Natural killer cell (primary cell): ENCODE measurements at regions not wholly inside any gene's neighbourhood (a gene's known extent, or its start where the extent isn't known, plus 50 kb on each side); places are given as distances from the start of the nearest gene placed in this dataset.

ENCODE experiments used
- ATAC-seq, 3 donors: fragments of 150-1000 bp in 2 of 3; fragments of 200-7000 bp in 1 of 3; cut with Tn5 transposase; 1 replicate in 1 of 3; 2 replicates in 2 of 3; pipeline ENCODE4 v1.10.0; 2021; ENCODE audit warnings: mild to moderate bottlenecking in 2 of 3, moderate library complexity in 2 of 3
- DNase-seq, 2 donors: peaks; one replicate each; pipeline versions ENCODE4 v3.0.0 to v3.0.0-alpha.2; 2013 to 2021; ENCODE audit warnings: mixed read lengths in 1 of 2
- H3K27ac ChIP-seq: one replicate; pipeline ENCODE4 v1.5.1; 2013; ENCODE audit warnings: mild to moderate bottlenecking, low read length
- H3K27me3 ChIP-seq: one replicate; pipeline ENCODE4 v1.6.1; 2013; ENCODE audit warnings: low read length; ENCODE audit not compliant: control insufficient read depth, insufficient read depth
- H3K36me3 ChIP-seq: one replicate; pipeline ENCODE4 v1.6.1; 2013; ENCODE audit warnings: low read length; ENCODE audit not compliant: control insufficient read depth, insufficient read depth
- H3K4me1 ChIP-seq: one replicate; pipeline ENCODE4 v1.6.1; 2013; ENCODE audit warnings: low read length; ENCODE audit not compliant: control insufficient read depth, insufficient read depth
- H3K4me3 ChIP-seq: one replicate; pipeline ENCODE4 v1.5.1; 2013; ENCODE audit warnings: low read length
- H3K9me3 ChIP-seq: one replicate; pipeline ENCODE4 v1.6.1; 2013; ENCODE audit warnings: low read length; ENCODE audit not compliant: control insufficient read depth, insufficient read depth
- H3K27ac Mint-ChIP-seq, 2 donors: one replicate each; pipeline ENCODE4 v1.8.0; 2022; ENCODE audit warnings: mild to moderate bottlenecking in 2 of 2, mixed read lengths in 2 of 2, moderate library complexity in 1 of 2
- H3K27me3 Mint-ChIP-seq, 2 donors: one replicate each; pipeline ENCODE4 v1.8.0; 2022; ENCODE audit warnings: low read depth in 2 of 2, mixed read lengths in 2 of 2
- H3K36me3 Mint-ChIP-seq: one replicate; pipeline ENCODE4 v1.8.0; 2022; ENCODE audit warnings: mixed read lengths
- H3K4me1 Mint-ChIP-seq, 2 donors: one replicate each; pipeline ENCODE4 v1.8.0; 2022; ENCODE audit warnings: mixed read lengths in 2 of 2
- H3K4me3 Mint-ChIP-seq: one replicate; pipeline ENCODE4 v1.8.0; 2022; ENCODE audit warnings: mild to moderate bottlenecking, moderate library complexity, mixed read lengths
- H3K9me3 Mint-ChIP-seq, 2 donors: one replicate each; pipeline ENCODE4 v1.8.0; 2022; ENCODE audit warnings: mixed read lengths in 2 of 2
- CTCF ChIP-seq: fragments of 200-600 bp; IDR thresholded peaks from one replicate; pipeline ENCODE4 v1.8.0; 2022; ENCODE audit warnings: antibody characterized with exemption
- WGBS: methylation state at CpG from one replicate; pipeline ENCODE4 v1.1.7; 2013; ENCODE audit warnings: missing lambda C conversion rate; ENCODE audit not compliant: insufficient coverage; 5-methylcytosine and 5-hydroxymethylcytosine counted together
- intact Hi-C: fragments of 100-400 bp; cut with micrococcal nuclease; formaldehyde crosslinking; loops from one replicate; pipeline ENCODE4 v1.14.2; 2022

- no peak overlapping the region for H3K4me3 ChIP-seq
- 54% methylated on average over 1 of the region's 2 CpGs for WGBS
- H3K36me3 Mint-ChIP-seq: no peaks in the 10 kb centered on the region
- H3K4me1 ChIP-seq: no peaks in the 10 kb centered on the region
- no peaks in the 10 kb centered on the region for H3K4me1 Mint-ChIP-seq
- intact Hi-C loops: no loop called here
- H3K27me3 Mint-ChIP-seq: no peaks in the 10 kb centered on the region
- H3K27ac Mint-ChIP-seq: no peak overlapping the region
- TF ChIP-seq CTCF: no peak
- ATAC-seq (no peak), DNase-seq (no peak)
- H3K36me3 ChIP-seq: no peaks in the 10 kb centered on the region
- no peaks in the 10 kb centered on the region for H3K27me3 ChIP-seq
- no peak overlapping the region for H3K4me3 Mint-ChIP-seq
- H3K27ac ChIP-seq: no peak overlapping the region
- H3K9me3 ChIP-seq: no peaks in the 10 kb centered on the region
- peaks cover 3 to 9% of the 10 kb centered on the region in 2 donors for H3K9me3 Mint-ChIP-seq
Measured at GRCh38 chr3:132145833-132146232, 111.0 kb upstream of the CPNE4 start.

- TF ChIP-seq CTCF: no peak
- H3K9me3 Mint-ChIP-seq: peaks cover 3 to 4% of the 10 kb centered on the region in 2 donors
- H3K27ac Mint-ChIP-seq: no peak overlapping the region
- no peaks in the 10 kb centered on the region for H3K4me1 Mint-ChIP-seq
- ATAC-seq (no peak), DNase-seq (no peak)
- Histone ChIP-seq H3K9me3 (no peaks in the 10 kb centered on the region), H3K4me3 (no peak overlapping the region), H3K27ac (no peak overlapping the region), H3K4me1 (no peaks in the 10 kb centered on the region), H3K27me3 (no peaks in the 10 kb centered on the region), H3K36me3 (no peaks in the 10 kb centered on the region)
- H3K36me3 Mint-ChIP-seq: no peaks in the 10 kb centered on the region
- WGBS: 78% methylated on average over 5 of the region's 5 CpGs
- intact Hi-C loops: no loop called here
- H3K27me3 Mint-ChIP-seq: no peaks in the 10 kb centered on the region
- H3K4me3 Mint-ChIP-seq: no peak overlapping the region
Measured at GRCh38 chr3:132154619-132155018, 119.8 kb upstream of the CPNE4 start.

- Mint-ChIP-seq H3K36me3 (no peaks in the 10 kb centered on the region), H3K4me3 (no peak overlapping the region), H3K9me3 (no peaks in the 10 kb centered on the region), H3K27me3 (peaks cover 0 to 5% of the 10 kb centered on the region in 2 donors), H3K4me1 (no peaks in the 10 kb centered on the region), H3K27ac (no peak overlapping the region)
- Histone ChIP-seq H3K9me3 (no peaks in the 10 kb centered on the region), H3K4me3 (no peak overlapping the region), H3K27ac (no peak overlapping the region), H3K27me3 (no peaks in the 10 kb centered on the region), H3K4me1 (no peaks in the 10 kb centered on the region), H3K36me3 (no peaks in the 10 kb centered on the region)
- intact Hi-C loops: no loop called here
- ATAC-seq: no peak
- WGBS: 77% methylated on average over 2 of the region's 2 CpGs
- no peak for TF ChIP-seq CTCF
- DNase-seq: no peak
Measured at GRCh38 chr3:132159145-132159544, 124.3 kb upstream of the CPNE4 start.

GRCh38 chr3:132160198-132160597 is 125.4 kb upstream of the CPNE4 start:
- no peak for TF ChIP-seq CTCF
- Histone ChIP-seq H3K4me3 (no peak overlapping the region), H3K27ac (no peak overlapping the region), H3K36me3 (no peaks in the 10 kb centered on the region), H3K27me3 (no peaks in the 10 kb centered on the region), H3K9me3 (no peaks in the 10 kb centered on the region), H3K4me1 (no peaks in the 10 kb centered on the region)
- H3K4me3 Mint-ChIP-seq: no peak overlapping the region
- H3K27me3 Mint-ChIP-seq: peaks cover 0 to 5% of the 10 kb centered on the region in 2 donors
- WGBS: 62% methylated on average over 1 of the region's 1 CpG
- no peak for ATAC-seq
- H3K36me3 Mint-ChIP-seq: no peaks in the 10 kb centered on the region
- intact Hi-C loops: no loop called here
- H3K9me3 Mint-ChIP-seq: no peaks in the 10 kb centered on the region
- no peak for DNase-seq
- no peak overlapping the region for H3K27ac Mint-ChIP-seq
- no peaks in the 10 kb centered on the region for H3K4me1 Mint-ChIP-seq
